ENCODE measurements at regions not wholly inside any gene's neighbourhood (a gene's known extent, or its start where the extent isn't known, plus 50 kb on each side); places are given as distances from the start of the nearest gene placed in this dataset.

DNA sequence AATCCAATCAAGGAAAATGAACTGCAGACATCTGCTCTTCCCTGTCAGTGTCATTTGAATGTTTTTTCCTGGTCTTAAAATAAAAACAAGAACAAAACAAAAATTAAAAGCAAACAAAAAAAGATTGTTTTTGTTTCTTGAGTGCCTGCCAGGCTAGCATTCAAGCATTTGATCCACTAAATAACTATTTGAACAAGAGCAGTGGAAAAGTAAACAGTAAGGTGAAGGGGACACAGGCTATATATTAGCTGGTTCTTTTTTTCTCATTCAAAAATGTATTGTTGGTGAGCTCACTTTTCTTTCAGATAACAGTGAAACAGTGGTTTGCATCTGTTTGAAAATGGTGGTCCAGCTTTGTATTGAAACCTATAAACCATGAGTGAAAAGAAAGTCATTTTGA, 586.9 kb upstream of the SGO1 start:
- H3K4me1 Mint-ChIP-seq (ENCODE audit: low read depth) = no peaks in the 10 kb centered on the region
- ChIA-PET CTCF (no interaction called here), POLR2A (no interaction called here)
- TF ChIP-seq, protein P1, sequence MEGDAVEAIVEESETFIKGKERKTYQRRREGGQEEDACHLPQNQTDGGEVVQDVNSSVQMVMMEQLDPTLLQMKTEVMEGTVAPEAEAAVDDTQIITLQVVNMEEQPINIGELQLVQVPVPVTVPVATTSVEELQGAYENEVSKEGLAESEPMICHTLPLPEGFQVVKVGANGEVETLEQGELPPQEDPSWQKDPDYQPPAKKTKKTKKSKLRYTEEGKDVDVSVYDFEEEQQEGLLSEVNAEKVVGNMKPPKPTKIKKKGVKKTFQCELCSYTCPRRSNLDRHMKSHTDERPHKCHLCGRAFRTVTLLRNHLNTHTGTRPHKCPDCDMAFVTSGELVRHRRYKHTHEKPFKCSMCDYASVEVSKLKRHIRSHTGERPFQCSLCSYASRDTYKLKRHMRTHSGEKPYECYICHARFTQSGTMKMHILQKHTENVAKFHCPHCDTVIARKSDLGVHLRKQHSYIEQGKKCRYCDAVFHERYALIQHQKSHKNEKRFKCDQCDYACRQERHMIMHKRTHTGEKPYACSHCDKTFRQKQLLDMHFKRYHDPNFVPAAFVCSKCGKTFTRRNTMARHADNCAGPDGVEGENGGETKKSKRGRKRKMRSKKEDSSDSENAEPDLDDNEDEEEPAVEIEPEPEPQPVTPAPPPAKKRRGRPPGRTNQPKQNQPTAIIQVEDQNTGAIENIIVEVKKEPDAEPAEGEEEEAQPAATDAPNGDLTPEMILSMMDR (IDR thresholded peaks at IDR 0.05) = no peak
- DNase-seq (no peak), ATAC-seq (ENCODE audit: poor library complexity) (no peak)
- H3K36me3 Mint-ChIP-seq (ENCODE audit: low read depth) = no peaks in the 10 kb centered on the region
- intact Hi-C loops (cut with DNase I, micrococcal nuclease) = no loop called here
- no peak overlapping the region for H3K4me3 Mint-ChIP-seq
- peaks cover 23% of the 10 kb centered on the region for H3K9me3 Mint-ChIP-seq
- Histone ChIP-seq H3K4me1 (ENCODE audit: insufficient read depth, low read length) (no peaks in the 10 kb centered on the region), H3K36me3 (ENCODE audit: insufficient read depth, low read length) (no peaks in the 10 kb centered on the region), H3K27ac (ENCODE audit: low read depth in 1 of 2, low read length in 2 of 2) (no peak overlapping the region), H3K9me3 (ENCODE audit: control insufficient read depth in 1 of 2, insufficient read depth in 1 of 2, low read length in 2 of 2) (peaks cover 0 to 4% of the 10 kb centered on the region in 2 experiments), H3K4me3 (ENCODE audit: low read length) (no peak overlapping the region), H3K27me3 (ENCODE audit: control insufficient read depth in 1 of 2, insufficient read depth in 2 of 2, low read length in 2 of 2) (no peaks in the 10 kb centered on the region)
- H3K27ac Mint-ChIP-seq = no peak overlapping the region
- H3K27me3 Mint-ChIP-seq = no peaks in the 10 kb centered on the region

DNA sequence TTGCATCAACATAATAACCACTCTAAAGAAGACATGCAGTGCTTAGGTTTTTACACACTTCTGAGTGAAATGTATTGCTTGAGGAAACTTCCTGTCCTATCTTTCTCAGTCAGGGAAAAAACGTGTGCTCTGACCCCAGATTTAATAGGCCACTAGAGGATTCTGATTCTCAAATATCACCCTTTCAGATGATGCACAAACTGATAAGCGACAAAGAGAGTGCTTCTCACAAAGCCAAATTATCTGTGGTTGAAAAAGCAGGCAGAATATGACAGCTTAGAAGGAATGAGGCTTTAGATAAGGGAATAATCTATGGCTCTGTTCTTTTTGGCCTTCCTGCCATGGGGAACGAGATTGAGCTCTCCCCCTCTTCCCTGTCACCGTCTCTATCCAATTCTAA, 583.4 kb upstream of the SGO1 start:
- CTCF ChIA-PET = no interaction called here
- Mint-ChIP-seq H3K4me3 (no peak overlapping the region), H3K27ac (no peak overlapping the region), H3K36me3 (ENCODE audit: low read depth) (no peaks in the 10 kb centered on the region), H3K4me1 (ENCODE audit: low read depth) (no peaks in the 10 kb centered on the region), H3K27me3 (no peaks in the 10 kb centered on the region), H3K9me3 (peaks cover 17% of the 10 kb centered on the region)
- Histone ChIP-seq H3K27ac (ENCODE audit: low read depth in 1 of 2, low read length in 2 of 2) (no peak overlapping the region), H3K9me3 (ENCODE audit: control insufficient read depth in 1 of 2, insufficient read depth in 1 of 2, low read length in 2 of 2) (no peaks in the 10 kb centered on the region), H3K4me3 (ENCODE audit: low read length) (no peak overlapping the region), H3K4me1 (ENCODE audit: insufficient read depth, low read length) (no peaks in the 10 kb centered on the region), H3K36me3 (ENCODE audit: insufficient read depth, low read length) (no peaks in the 10 kb centered on the region), H3K27me3 (ENCODE audit: control insufficient read depth in 1 of 2, insufficient read depth in 2 of 2, low read length in 2 of 2) (no peaks in the 10 kb centered on the region)
- ATAC-seq (ENCODE audit: poor library complexity) (no peak), DNase-seq (no peak)
- intact Hi-C loops (cut with DNase I, micrococcal nuclease) = no loop called here
- POLR2A ChIA-PET = no interaction called here
- TF ChIP-seq, protein P1 (IDR thresholded peaks at IDR 0.05) = no peak

DNA sequence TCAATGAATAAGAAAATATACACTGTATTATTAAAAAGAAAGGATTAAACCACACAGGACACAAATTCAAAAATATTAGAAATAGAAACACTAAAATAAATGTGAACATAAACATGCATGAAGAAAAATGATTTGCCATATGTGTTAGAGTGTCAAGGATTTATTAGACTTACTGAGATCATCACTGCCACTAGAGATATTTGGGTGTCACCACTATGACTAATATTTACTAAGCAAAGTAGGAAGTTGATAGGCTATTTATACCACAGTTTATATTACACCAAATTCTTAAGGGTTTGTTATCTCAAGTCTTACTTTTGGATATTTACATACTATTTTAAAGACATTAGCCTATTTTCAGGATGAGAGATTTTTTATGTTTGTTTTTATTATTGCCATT, 575.0 kb upstream of the SGO1 start:
- ChIA-PET POLR2A (no interaction called here), CTCF (no interaction called here)
- H3K36me3 ChIP-seq (ENCODE audit: insufficient read depth, low read length) = no peaks in the 10 kb centered on the region
- no peak overlapping the region for H3K4me3 ChIP-seq (ENCODE audit: low read length)
- Mint-ChIP-seq H3K9me3 (peaks cover 7% of the 10 kb centered on the region), H3K4me3 (no peak overlapping the region), H3K27ac (no peak overlapping the region), H3K27me3 (no peaks in the 10 kb centered on the region), H3K36me3 (ENCODE audit: low read depth) (no peaks in the 10 kb centered on the region), H3K4me1 (ENCODE audit: low read depth) (no peaks in the 10 kb centered on the region)
- no peaks in the 10 kb centered on the region for H3K4me1 ChIP-seq (ENCODE audit: insufficient read depth, low read length)
- no peaks in the 10 kb centered on the region for H3K9me3 ChIP-seq (ENCODE audit: control insufficient read depth in 1 of 2, insufficient read depth in 1 of 2, low read length in 2 of 2)
- intact Hi-C loops (cut with DNase I, micrococcal nuclease) = no loop called here
- ATAC-seq (ENCODE audit: poor library complexity) (no peak), DNase-seq (no peak)
- no peaks in the 10 kb centered on the region for H3K27me3 ChIP-seq (ENCODE audit: control insufficient read depth in 1 of 2, insufficient read depth in 2 of 2, low read length in 2 of 2)
- no peak overlapping the region for H3K27ac ChIP-seq (ENCODE audit: low read depth in 1 of 2, low read length in 2 of 2)
- TF ChIP-seq, protein P1 (IDR thresholded peaks at IDR 0.05) = no peak
